Left lung (tissue), 4 donors: ENCODE measurements at regions not wholly inside any gene's neighbourhood (a gene's known extent, or its start where the extent isn't known, plus 50 kb on each side); places are given as distances from the start of the nearest gene placed in this dataset.

ENCODE experiments used
- ATAC-seq: fragments of 200-7000 bp; cut with Tn5 transposase; one replicate; pipeline ENCODE4 v1.9.1; 2020; ENCODE audit warnings: moderate library complexity
- DNase-seq, 4 donors: peaks; one replicate each; pipeline ENCODE4 v3.0.0-alpha.2; 2013 to 2020
- H3K27ac ChIP-seq, 2 donors: fragments of 200-600 bp; sonication (generic) in 1 of 2; one replicate each; pipeline versions ENCODE4 v1.5.0 to v1.8.0; 2020 to 2021
- H3K27me3 ChIP-seq, 2 donors: fragments of 200-600 bp; sonication (generic) in 1 of 2; one replicate each; pipeline versions ENCODE4 v1.5.0 to v1.8.0; 2020 to 2021
- H3K36me3 ChIP-seq, 2 donors: fragments of 200-600 bp; sonication (generic) in 1 of 2; one replicate each; pipeline versions ENCODE4 v1.5.0 to v1.8.0; 2020 to 2021
- H3K4me1 ChIP-seq, 2 donors: fragments of 200-600 bp; one replicate each; pipeline ENCODE4 v1.8.0; 2021
- H3K4me3 ChIP-seq, 2 donors: fragments of 200-600 bp; sonication (generic) in 1 of 2; one replicate each; pipeline versions ENCODE4 v1.5.0 to v1.8.0; 2020 to 2021; ENCODE audit warnings: mild to moderate bottlenecking in 1 of 2
- H3K9me3 ChIP-seq, 2 donors: fragments of 200-600 bp; sonication (generic) in 1 of 2; one replicate each; pipeline versions ENCODE4 v1.5.0 to v1.8.0; 2020 to 2021
- CTCF ChIP-seq, 2 donors: fragments of 200-600 bp; sonication (generic) in 1 of 2; IDR thresholded peaks; one replicate each; pipeline versions ENCODE4 v1.5.0 to v1.8.0; 2021; ENCODE audit warnings: antibody characterized with exemption in 2 of 2
- intact Hi-C, 2 donors: fragments of 100-400 bp; cut with DNase I; formaldehyde crosslinking; loops; one replicate each; pipeline versions ENCODE4 v1.11.2 to v1.14.2; 2022
- donor health status: DM: no; HTN: yes; CAD: no.
- donor health status: DM: no; HTN: no; CAD: no.

GRCh38 chr16:80915079-80915450 is 91.6 kb downstream of the CMC2 start:
- DNase-seq (no peak), ATAC-seq (no peak)
- H3K27ac ChIP-seq, result no peak overlapping the region
- intact Hi-C loops, result no loop called here
- H3K36me3 ChIP-seq, result no peaks in the 10 kb centered on the region
- no peak overlapping the region for H3K4me3 ChIP-seq
- H3K9me3 ChIP-seq, result peaks cover 0 to 9% of the 10 kb centered on the region in 2 donors
- H3K27me3 ChIP-seq, result no peaks in the 10 kb centered on the region
- TF ChIP-seq CTCF (IDR thresholded peaks at IDR 0.05), result no peak
- H3K4me1 ChIP-seq, result no peaks in the 10 kb centered on the region

- H3K4me1 ChIP-seq, result no peaks in the 10 kb centered on the region
- no peaks in the 10 kb centered on the region for H3K27me3 ChIP-seq
- intact Hi-C loops, result no loop called here
- H3K9me3 ChIP-seq, result peaks cover 0 to 9% of the 10 kb centered on the region in 2 donors
- no peak overlapping the region for H3K4me3 ChIP-seq
- ATAC-seq (no peak), DNase-seq (no peak)
- H3K36me3 ChIP-seq, result no peaks in the 10 kb centered on the region
- no peak overlapping the region for H3K27ac ChIP-seq
- TF ChIP-seq CTCF (IDR thresholded peaks at IDR 0.05), result no peak
Observed at GRCh38 chr16:80914379-80915078, 92.2 kb downstream of the CMC2 start.

- no peaks in the 10 kb centered on the region for H3K36me3 ChIP-seq
- no peak for TF ChIP-seq CTCF (IDR thresholded peaks at IDR 0.05)
- H3K9me3 ChIP-seq, result peaks cover 0 to 9% of the 10 kb centered on the region in 2 donors
- intact Hi-C loops, result no loop called here
- H3K27ac ChIP-seq, result no peak overlapping the region
- H3K4me1 ChIP-seq, result no peaks in the 10 kb centered on the region
- H3K4me3 ChIP-seq, result no peak overlapping the region
- H3K27me3 ChIP-seq, result no peaks in the 10 kb centered on the region
- ATAC-seq (no peak), DNase-seq (no peak)
Observed at GRCh38 chr16:80913397-80913796, 93.3 kb downstream of the CMC2 start.

DNA sequence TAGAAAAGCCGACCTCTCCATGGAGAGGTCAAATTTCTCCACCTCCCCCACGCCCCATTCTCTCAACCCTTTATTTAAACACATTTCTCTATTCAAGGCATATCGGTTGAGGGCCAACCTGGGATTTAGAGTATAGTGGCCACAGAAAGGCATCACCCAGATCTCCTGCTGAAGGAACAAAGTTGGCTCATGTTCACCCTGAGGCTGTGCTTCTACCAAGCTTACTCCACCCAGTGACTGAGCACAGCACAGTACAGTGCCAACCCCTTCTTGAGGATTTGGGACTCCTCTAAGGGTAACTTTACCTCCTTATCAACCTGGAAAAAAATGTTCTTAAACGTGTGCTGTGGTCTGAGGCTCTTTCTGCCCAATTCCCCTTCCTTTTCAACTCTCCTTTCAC is 94.0 kb downstream of the CMC2 start:
- no peak for DNase-seq

GRCh38 chr16:80910434-80910833 is 96.3 kb downstream of the CMC2 start:
- intact Hi-C loops, result no loop called here
- Histone ChIP-seq H3K4me1 (no peaks in the 10 kb centered on the region), H3K4me3 (no peak overlapping the region), H3K9me3 (peaks cover 0 to 9% of the 10 kb centered on the region in 2 donors), H3K27ac (no peak overlapping the region), H3K27me3 (no peaks in the 10 kb centered on the region), H3K36me3 (no peaks in the 10 kb centered on the region)
- no peak for DNase-seq
- no peak for TF ChIP-seq CTCF (IDR thresholded peaks at IDR 0.05)
- no peak for ATAC-seq

More for the DNA sequence above, 94.0 kb downstream of the CMC2 start:
- H3K36me3 ChIP-seq, result no peaks in the 10 kb centered on the region
- ATAC-seq, result no peak
- H3K27me3 ChIP-seq, result no peaks in the 10 kb centered on the region
- no peaks in the 10 kb centered on the region for H3K4me1 ChIP-seq
- H3K9me3 ChIP-seq, result peaks cover 0 to 9% of the 10 kb centered on the region in 2 donors
- intact Hi-C loops, result no loop called here
- TF ChIP-seq CTCF (IDR thresholded peaks at IDR 0.05), result no peak
- no peak overlapping the region for H3K4me3 ChIP-seq
- H3K27ac ChIP-seq, result no peak overlapping the region
